ENCODE measurements at regions not wholly inside any gene's neighbourhood (a gene's known extent, or its start where the extent isn't known, plus 50 kb on each side); places are given as distances from the start of the nearest gene placed in this dataset.

DNA sequence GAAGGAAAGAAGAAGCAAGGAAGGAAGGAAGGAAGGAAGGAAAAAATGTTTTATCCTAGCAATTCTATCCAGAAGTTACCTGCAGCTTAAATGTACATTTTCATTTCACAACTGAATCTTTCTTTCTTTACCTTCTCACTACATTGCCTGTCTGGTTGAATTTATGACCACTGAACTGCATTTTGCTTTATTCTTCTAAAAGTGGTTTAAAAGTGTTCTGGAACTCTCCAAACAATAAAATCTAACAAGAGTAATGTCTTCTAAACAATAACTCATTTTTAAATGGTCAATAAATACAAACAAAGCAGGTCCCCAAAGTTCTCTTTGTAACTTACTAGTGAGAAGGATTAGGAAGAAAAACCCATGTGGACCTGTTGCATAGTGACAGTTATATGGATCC is 587.5 kb upstream of the NEGR1 start:
- no peaks in the 10 kb centered on the region for H3K36me3 Mint-ChIP-seq (ENCODE audit: low read depth)
- H3K27me3 Mint-ChIP-seq: no peaks in the 10 kb centered on the region
- intact Hi-C loops (cut with micrococcal nuclease): no loop called here
- H3K9me3 Mint-ChIP-seq: peaks cover 9% of the 10 kb centered on the region
- H3K27ac Mint-ChIP-seq: no peak overlapping the region
- H3K4me3 Mint-ChIP-seq: no peak overlapping the region
- H3K4me1 Mint-ChIP-seq (ENCODE audit: low read depth): no peaks in the 10 kb centered on the region

DNA sequence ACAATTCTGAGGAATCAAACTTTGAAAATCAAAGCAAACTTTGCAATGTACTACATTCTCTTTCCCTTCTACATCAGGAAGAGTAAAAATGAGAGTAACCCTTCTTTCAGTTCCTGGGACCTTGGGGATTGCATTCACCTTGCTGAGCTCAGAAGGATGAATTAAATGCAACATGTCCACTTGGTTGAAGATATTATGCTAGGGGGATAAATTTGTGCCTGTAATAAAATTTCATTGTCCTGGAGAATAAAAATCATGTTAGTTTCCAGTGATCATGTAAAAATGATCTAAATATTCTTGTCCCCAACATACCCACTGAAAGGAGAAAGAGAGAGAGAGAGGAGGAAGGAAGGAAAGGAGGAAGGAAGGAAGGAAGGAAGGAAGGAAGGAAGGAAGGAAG is 587.1 kb upstream of the NEGR1 start:
- Mint-ChIP-seq H3K4me3 (no peak overlapping the region), H3K27me3 (no peaks in the 10 kb centered on the region), H3K4me1 (ENCODE audit: low read depth) (no peaks in the 10 kb centered on the region), H3K27ac (no peak overlapping the region), H3K36me3 (ENCODE audit: low read depth) (no peaks in the 10 kb centered on the region), H3K9me3 (peaks cover 9% of the 10 kb centered on the region)
- intact Hi-C loops (cut with micrococcal nuclease): no loop called here

DNA sequence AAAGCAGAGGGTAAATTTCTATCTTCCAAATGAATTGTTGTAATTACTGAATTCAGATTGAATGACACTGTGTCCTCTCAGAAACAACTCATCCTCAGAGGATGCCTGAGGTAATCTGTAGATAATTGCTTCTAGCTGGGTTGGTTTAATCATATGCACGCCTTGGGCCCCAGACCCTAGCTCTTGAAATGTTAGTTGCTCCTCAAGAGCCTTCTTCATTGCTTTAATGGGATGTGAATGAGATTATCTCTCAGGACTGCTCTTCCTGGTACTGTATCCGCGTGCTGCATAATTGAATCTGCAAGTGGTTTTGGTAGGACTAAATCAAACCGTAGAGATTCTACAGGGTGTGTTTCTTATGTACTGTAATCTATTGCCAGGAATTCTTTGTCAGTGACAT is 569.3 kb upstream of the NEGR1 start:
- Mint-ChIP-seq H3K9me3 (no peaks in the 10 kb centered on the region), H3K4me3 (no peak overlapping the region), H3K36me3 (ENCODE audit: low read depth) (no peaks in the 10 kb centered on the region), H3K27ac (no peak overlapping the region), H3K4me1 (ENCODE audit: low read depth) (no peaks in the 10 kb centered on the region), H3K27me3 (no peaks in the 10 kb centered on the region)
- intact Hi-C loops (cut with micrococcal nuclease): no loop called here

DNA sequence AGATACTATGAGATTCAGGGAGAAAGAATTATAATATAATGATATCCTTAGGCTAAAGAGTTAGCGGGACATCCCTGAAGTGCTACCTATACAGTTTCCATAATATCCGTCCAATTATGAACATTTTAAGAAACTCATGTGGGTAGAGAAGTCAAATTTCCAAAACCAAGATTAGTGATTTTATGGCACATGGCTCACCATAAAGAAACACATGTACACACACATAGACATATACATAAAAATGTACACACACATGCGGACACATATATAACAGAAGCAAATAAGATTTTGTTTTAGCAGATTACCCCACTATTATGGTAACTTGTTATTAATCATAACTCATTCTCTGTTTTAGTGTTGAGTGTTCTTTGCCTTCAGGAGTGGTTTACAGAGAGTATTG is 566.7 kb upstream of the NEGR1 start:
- H3K4me1 Mint-ChIP-seq (ENCODE audit: low read depth): no peaks in the 10 kb centered on the region
- no peaks in the 10 kb centered on the region for H3K9me3 Mint-ChIP-seq
- no peaks in the 10 kb centered on the region for H3K36me3 Mint-ChIP-seq (ENCODE audit: low read depth)
- no peak overlapping the region for H3K4me3 Mint-ChIP-seq
- no peak overlapping the region for H3K27ac Mint-ChIP-seq
- intact Hi-C loops (cut with micrococcal nuclease): no loop called here
- H3K27me3 Mint-ChIP-seq: no peaks in the 10 kb centered on the region

DNA sequence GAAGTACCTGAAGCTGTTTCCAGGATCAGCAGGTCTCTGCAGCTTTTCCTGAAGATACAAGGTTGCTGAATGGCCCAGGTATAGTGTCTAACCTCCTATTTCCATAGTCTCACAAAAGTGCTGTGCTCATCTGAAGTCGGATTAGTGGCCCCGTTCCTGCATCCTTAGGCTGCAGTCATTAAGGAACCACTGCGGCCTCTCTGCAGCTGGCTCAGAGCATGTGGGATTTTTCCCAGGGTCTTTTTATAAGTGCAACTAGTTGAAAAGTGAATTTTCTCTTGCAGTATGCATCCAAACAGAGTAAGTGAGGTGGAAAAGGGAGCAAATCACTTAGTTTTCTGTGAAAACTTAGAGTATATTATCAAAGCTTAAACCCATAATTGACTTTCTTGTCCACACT is 565.3 kb upstream of the NEGR1 start:
- Mint-ChIP-seq H3K27me3 (no peaks in the 10 kb centered on the region), H3K27ac (no peak overlapping the region), H3K9me3 (no peaks in the 10 kb centered on the region), H3K4me1 (ENCODE audit: low read depth) (no peaks in the 10 kb centered on the region), H3K36me3 (ENCODE audit: low read depth) (no peaks in the 10 kb centered on the region), H3K4me3 (no peak overlapping the region)
- intact Hi-C loops (cut with micrococcal nuclease): no loop called here

DNA sequence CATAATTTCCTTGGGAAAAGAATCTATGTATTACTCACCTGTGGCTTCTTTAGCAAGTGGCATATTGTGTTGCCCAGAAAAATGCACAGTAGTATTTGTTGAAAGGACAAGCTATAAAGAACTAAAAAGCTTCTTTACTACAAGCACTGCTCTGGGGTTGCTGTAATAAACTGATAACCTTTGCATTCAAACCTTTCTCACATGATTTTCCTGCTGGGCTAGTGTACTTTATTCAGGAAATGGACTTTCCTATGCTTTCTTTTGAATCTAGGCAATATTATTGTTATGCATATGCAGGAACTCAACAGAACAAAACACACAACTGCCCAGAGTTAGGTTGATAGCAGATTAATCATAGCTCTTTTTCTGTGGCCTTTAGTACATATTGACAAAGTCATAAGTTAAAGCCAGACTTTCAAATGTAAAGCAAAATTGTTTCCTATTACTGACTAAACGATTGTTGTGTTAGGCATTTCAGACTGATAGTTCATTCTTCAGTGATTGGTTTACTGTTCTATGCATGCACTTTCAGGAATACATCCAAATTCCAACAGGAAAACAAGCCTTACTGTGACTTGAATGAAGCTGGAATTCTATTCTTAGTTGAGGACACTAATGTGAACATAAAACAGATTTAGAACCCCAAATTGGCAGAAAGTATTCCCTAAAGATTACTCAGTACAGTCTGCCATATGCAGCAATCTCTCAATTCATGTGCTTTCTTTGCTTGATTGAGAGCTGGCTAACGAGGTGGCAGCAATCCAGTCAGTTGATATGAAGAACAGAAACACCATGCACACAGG is 564.3 kb upstream of the NEGR1 start:
- no peak overlapping the region for H3K4me3 Mint-ChIP-seq
- H3K27me3 Mint-ChIP-seq: no peaks in the 10 kb centered on the region
- H3K4me1 Mint-ChIP-seq (ENCODE audit: low read depth): no peaks in the 10 kb centered on the region
- H3K27ac Mint-ChIP-seq: no peak overlapping the region
- intact Hi-C loops (cut with micrococcal nuclease): no loop called here
- no peaks in the 10 kb centered on the region for H3K9me3 Mint-ChIP-seq
- H3K36me3 Mint-ChIP-seq (ENCODE audit: low read depth): no peaks in the 10 kb centered on the region

DNA sequence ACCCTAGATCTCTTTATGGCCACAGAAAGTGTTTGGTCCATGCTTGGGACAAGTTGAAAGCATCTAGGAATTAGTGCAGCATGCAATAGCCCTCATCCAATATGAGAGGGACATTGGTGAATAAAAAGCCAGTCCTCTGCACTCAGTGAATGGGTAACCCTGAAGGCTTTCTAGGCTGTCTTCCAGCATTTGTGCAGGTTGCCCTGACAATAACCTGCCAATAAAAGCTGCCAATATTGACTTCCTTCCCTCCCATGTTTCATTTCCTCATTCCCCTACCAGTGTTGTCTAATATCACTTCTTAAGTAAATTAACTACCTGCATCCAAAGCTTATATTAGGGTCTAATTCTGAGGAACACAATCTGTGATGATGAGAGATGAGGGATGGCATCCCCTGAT is 563.6 kb upstream of the NEGR1 start:
- Mint-ChIP-seq H3K27me3 (no peaks in the 10 kb centered on the region), H3K4me1 (ENCODE audit: low read depth) (no peaks in the 10 kb centered on the region), H3K4me3 (no peak overlapping the region), H3K27ac (no peak overlapping the region), H3K36me3 (ENCODE audit: low read depth) (no peaks in the 10 kb centered on the region), H3K9me3 (no peaks in the 10 kb centered on the region)
- intact Hi-C loops (cut with micrococcal nuclease): no loop called here

DNA sequence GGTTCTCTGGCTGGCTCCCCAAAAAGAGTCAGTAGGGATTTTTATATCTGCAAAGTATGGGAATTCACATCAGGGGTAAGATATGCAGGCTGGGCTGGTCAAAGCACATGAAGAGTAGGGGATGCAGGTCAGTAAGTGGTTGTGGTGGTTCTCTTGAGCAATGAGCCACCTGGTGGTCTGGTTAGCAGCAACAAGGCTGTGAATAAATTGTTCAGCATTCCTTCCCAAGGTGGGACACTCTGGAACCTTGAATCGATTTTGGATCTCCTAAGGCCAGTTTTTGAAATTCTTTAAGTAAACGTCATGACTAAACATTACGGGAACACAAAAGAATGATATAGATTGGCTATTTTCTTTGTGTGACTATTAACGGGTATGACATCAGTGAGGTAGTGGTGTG is 563.0 kb upstream of the NEGR1 start:
- H3K4me1 Mint-ChIP-seq (ENCODE audit: low read depth): no peaks in the 10 kb centered on the region
- no peaks in the 10 kb centered on the region for H3K27me3 Mint-ChIP-seq
- no peak overlapping the region for H3K4me3 Mint-ChIP-seq
- no peaks in the 10 kb centered on the region for H3K9me3 Mint-ChIP-seq
- no peaks in the 10 kb centered on the region for H3K36me3 Mint-ChIP-seq (ENCODE audit: low read depth)
- H3K27ac Mint-ChIP-seq: no peak overlapping the region
- intact Hi-C loops (cut with micrococcal nuclease): no loop called here

DNA sequence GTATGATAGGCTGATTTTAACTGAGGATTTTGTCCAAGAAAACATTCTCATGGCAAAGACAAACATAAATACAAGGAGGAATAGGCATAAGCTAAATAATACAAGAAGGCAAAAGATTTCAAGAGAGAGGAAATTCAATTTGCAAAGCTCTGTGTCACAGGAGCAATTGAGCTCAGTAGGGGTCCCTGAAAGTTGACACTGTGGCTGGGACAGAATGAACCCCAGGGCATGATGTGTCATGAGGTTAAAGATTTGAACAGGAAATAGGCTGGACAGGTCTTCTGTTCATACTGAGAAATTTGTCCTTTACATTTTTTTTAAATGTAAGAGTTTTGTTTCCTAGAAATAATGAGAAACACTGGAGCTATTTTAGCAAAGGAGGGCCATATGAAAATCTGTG is 555.4 kb upstream of the NEGR1 start:
- no peaks in the 10 kb centered on the region for H3K36me3 Mint-ChIP-seq (ENCODE audit: low read depth)
- no peaks in the 10 kb centered on the region for H3K4me1 Mint-ChIP-seq (ENCODE audit: low read depth)
- no peak overlapping the region for H3K27ac Mint-ChIP-seq
- intact Hi-C loops (cut with micrococcal nuclease): no loop called here
- no peaks in the 10 kb centered on the region for H3K27me3 Mint-ChIP-seq
- H3K9me3 Mint-ChIP-seq: peaks cover 43% of the 10 kb centered on the region
- no peak overlapping the region for H3K4me3 Mint-ChIP-seq

DNA sequence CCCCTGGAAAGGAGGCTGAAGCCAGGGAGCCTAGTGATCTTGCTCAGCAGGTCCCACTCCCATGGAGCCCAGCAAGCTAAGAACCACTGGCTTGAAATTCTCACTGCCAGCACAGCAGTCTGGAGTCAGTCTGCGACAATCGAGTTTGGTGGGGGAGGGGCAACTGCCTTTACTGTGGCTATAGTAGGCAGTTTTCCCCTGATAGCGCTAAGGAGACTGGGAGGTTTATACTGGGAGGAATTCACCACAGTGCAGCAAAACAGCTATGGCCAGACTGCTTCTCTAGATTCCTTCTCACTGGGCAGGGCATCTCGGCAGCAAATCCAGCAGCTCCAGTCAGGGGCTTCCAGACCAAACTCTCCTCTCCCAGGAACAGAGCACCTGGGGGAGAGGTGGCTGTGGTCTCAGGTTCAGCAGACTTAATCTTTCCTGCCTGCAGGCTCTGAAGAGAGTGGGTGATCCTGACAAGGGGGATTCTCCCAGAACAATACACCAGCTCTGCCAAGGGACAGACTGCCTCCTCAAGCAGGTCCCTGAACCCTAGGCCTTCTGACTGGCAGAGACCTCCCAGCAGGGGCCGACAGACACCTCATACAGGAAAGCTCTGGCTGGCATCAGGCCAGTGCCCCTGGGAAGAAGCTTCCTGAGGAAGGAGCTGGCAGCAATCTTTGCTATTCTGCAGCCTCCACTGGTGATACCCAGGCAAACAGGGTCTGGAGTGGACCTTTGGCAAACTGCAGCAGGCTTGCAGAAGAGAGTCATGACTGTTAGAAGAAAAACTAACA is 548.5 kb upstream of the NEGR1 start:
- Mint-ChIP-seq H3K27me3 (no peaks in the 10 kb centered on the region), H3K36me3 (ENCODE audit: low read depth) (no peaks in the 10 kb centered on the region), H3K9me3 (peaks cover 67% of the 10 kb centered on the region), H3K27ac (no peak overlapping the region), H3K4me1 (ENCODE audit: low read depth) (peaks cover 8% of the 10 kb centered on the region), H3K4me3 (no peak overlapping the region)
- intact Hi-C loops (cut with micrococcal nuclease): no loop called here

DNA sequence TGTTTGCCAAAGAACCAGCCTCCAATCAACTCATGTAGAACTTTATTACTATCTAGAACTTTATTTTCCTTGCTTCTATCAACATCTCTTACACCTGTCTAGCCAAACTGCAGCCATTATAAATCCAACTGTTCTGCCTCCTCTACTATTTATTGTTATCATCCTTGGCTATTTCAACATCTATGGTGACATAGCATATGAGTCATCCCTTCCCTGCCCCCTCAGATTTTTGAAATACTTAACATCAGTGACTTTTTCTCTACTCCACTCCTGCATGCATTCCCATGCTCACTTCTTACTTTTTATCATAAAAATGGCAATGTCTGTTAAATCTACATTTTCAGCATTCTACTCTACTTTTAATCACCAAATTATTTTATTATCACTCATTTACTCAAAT is 544.9 kb upstream of the NEGR1 start:
- Mint-ChIP-seq H3K9me3 (peaks cover 42% of the 10 kb centered on the region), H3K27ac (no peak overlapping the region), H3K27me3 (no peaks in the 10 kb centered on the region), H3K4me1 (ENCODE audit: low read depth) (peaks cover 8% of the 10 kb centered on the region), H3K36me3 (ENCODE audit: low read depth) (no peaks in the 10 kb centered on the region), H3K4me3 (no peak overlapping the region)
- intact Hi-C loops (cut with micrococcal nuclease): no loop called here

DNA sequence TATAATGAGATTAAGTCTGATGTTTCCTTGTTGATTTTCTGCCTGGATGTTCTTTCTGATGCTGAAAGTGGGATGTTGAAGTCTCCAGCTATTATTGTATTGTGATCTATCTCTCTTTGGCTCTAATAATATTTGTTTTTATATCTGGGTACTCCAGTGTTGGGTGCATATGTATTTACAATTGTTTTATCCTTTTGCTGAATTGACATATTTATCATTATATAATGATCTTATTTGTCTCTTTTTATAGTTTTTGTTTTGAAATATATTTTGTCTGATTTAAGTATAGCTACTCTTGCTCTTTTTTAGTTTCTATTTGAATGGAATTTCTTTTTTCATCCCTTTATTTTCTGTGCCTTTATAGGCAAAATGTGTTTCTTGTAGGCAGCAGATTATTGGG is 522.2 kb upstream of the NEGR1 start:
- no peaks in the 10 kb centered on the region for H3K4me1 Mint-ChIP-seq (ENCODE audit: low read depth)
- intact Hi-C loops (cut with micrococcal nuclease): no loop called here
- no peaks in the 10 kb centered on the region for H3K36me3 Mint-ChIP-seq (ENCODE audit: low read depth)
- H3K27me3 Mint-ChIP-seq: no peaks in the 10 kb centered on the region
- no peak overlapping the region for H3K4me3 Mint-ChIP-seq
- no peak overlapping the region for H3K27ac Mint-ChIP-seq
- H3K9me3 Mint-ChIP-seq: peaks cover 38% of the 10 kb centered on the region

DNA sequence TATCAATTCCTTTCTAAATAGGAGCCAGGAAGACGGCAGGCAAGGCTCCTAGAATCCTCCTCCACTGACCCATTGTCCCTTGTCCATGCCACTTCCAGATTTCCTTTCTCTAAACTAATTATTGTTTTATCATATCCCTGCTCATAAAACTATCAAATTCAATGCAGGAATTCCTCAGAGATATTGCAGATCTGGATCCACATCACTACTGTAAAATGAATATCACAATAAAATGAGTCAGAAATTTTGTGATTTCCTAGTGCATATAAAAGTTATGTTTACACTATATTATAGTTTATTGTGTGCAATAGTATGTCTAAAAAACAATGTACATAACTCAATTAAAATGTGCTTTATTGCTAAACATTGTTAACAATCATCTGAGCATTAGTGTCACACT is 498.7 kb upstream of the NEGR1 start:
- Mint-ChIP-seq H3K4me1 (ENCODE audit: low read depth) (no peaks in the 10 kb centered on the region), H3K4me3 (no peak overlapping the region), H3K27ac (no peak overlapping the region), H3K27me3 (no peaks in the 10 kb centered on the region), H3K36me3 (ENCODE audit: low read depth) (no peaks in the 10 kb centered on the region), H3K9me3 (peaks cover 8% of the 10 kb centered on the region)
- intact Hi-C loops (cut with micrococcal nuclease): no loop called here

DNA sequence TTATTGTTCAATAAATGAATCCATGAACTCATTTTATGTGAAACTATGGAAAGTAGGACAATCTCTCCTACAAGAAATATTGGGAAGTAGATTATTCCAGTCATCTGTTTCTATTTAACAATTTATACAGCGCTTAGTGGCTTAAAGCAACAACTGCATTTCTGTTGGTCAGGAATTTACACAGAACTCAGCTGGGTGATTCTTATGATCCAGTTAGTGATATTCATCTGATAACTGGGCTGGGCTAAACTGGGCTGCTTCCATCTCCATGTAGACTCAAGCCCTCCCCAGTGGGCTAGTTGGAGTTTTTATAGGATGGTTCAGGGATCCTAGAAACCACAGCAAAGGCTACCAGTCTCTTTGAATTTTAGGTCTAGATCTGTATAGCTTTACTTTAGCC is 497.9 kb upstream of the NEGR1 start:
- no peaks in the 10 kb centered on the region for H3K4me1 Mint-ChIP-seq (ENCODE audit: low read depth)
- no peak overlapping the region for H3K4me3 Mint-ChIP-seq
- no peaks in the 10 kb centered on the region for H3K27me3 Mint-ChIP-seq
- H3K36me3 Mint-ChIP-seq (ENCODE audit: low read depth): no peaks in the 10 kb centered on the region
- peaks cover 8% of the 10 kb centered on the region for H3K9me3 Mint-ChIP-seq
- intact Hi-C loops (cut with micrococcal nuclease): no loop called here
- H3K27ac Mint-ChIP-seq: no peak overlapping the region

DNA sequence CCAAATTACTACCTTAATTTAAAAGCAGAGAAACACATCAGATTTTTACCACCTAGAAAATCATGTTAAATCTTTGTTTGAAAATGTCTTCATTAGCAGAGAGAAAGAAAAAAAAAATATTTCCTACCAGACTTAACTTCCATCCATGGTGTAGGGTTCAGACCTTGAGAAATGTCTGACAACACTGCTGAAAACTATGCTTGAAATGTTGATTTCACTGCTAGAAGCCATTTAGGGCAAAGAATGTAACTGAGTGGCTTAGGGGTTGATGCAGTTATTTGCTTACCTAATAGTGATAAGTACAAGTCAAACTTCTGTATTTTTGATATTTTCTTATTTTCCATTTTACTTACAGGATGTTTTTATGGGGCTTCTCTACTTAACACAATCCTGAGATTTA is 495.6 kb upstream of the NEGR1 start:
- no peaks in the 10 kb centered on the region for H3K27me3 Mint-ChIP-seq
- no peaks in the 10 kb centered on the region for H3K4me1 Mint-ChIP-seq (ENCODE audit: low read depth)
- no peak overlapping the region for H3K27ac Mint-ChIP-seq
- H3K9me3 Mint-ChIP-seq: peaks cover 8% of the 10 kb centered on the region
- no peak overlapping the region for H3K4me3 Mint-ChIP-seq
- no peaks in the 10 kb centered on the region for H3K36me3 Mint-ChIP-seq (ENCODE audit: low read depth)
- intact Hi-C loops (cut with micrococcal nuclease): no loop called here
